ENCODE measurements at regions not wholly inside any gene's neighbourhood (a gene's known extent, or its start where the extent isn't known, plus 50 kb on each side); places are given as distances from the start of the nearest gene placed in this dataset.

GRCh38 chr10:121194696-121195523, 343.7 kb downstream of the WDR11 start:
- Mint-ChIP-seq H3K9me3 (ENCODE audit: insufficient read depth) (peaks cover 2% of the 10 kb centered on the region), H3K27me3 (no peaks in the 10 kb centered on the region), H3K27ac (no peak overlapping the region), H3K4me3 (no peak overlapping the region), H3K4me1 (no peaks in the 10 kb centered on the region)
- H3K9me3 ChIP-seq (ENCODE audit: control extremely low read depth in 1 of 3, control insufficient read depth in 2 of 3, insufficient read depth in 1 of 3, low read length in 2 of 3) = peaks cover 0 to 11% (median 0%) of the 10 kb centered on the region in 3 donors
- H2AFZ ChIP-seq (ENCODE audit: insufficient read depth, low read depth, low read length, poor library complexity, severe bottlenecking) = no peak overlapping the region
- H3K79me2 ChIP-seq (ENCODE audit: control insufficient read depth, insufficient read depth, low read length) = no peaks in the 10 kb centered on the region
- no peak overlapping the region for H3K27ac ChIP-seq (ENCODE audit: low read length in 2 of 2)
- CTCF ChIA-PET = no interaction called here
- intact Hi-C loops (cut with micrococcal nuclease) = no loop called here
- H3K9ac ChIP-seq (ENCODE audit: low read length) = no peak overlapping the region
- no peaks in the 10 kb centered on the region for H3K27me3 ChIP-seq (replicated peaks in 1 of 4; ENCODE audit: control extremely low read depth in 1 of 4, control insufficient read depth in 3 of 4, insufficient read depth in 4 of 4, low read length in 3 of 4)
- H3K4me2 ChIP-seq (replicated peaks; ENCODE audit: low read depth, low read length, poor library complexity, severe bottlenecking) = no peak overlapping the region
- TF ChIP-seq EZH2 (IDR thresholded peaks at IDR 0.05; ENCODE audit: borderline replicate concordance, insufficient read depth, low read depth, low read length, poor library complexity, severe bottlenecking) (no peak), CTCF (IDR thresholded peaks at IDR 0.05) (no peak)
- H4K20me1 ChIP-seq (ENCODE audit: control insufficient read depth, insufficient read depth, low read length, poor library complexity, severe bottlenecking) = no peaks in the 10 kb centered on the region
- no peak for ATAC-seq (ENCODE audit: low read depth)
- DNase-seq = no peak
- H3K4me1 ChIP-seq (ENCODE audit: control insufficient read depth in 2 of 2, insufficient read depth in 2 of 2, low read length in 2 of 2) = no peaks in the 10 kb centered on the region
- WGBS (ENCODE audit: insufficient coverage) = 79% methylated on average over 9 of the region's 10 CpGs
- POLR2A ChIA-PET = no interaction called here
- H3K36me3 ChIP-seq (replicated peaks in 1 of 2; ENCODE audit: control extremely low read depth in 1 of 2, control insufficient read depth in 1 of 2, extremely low read depth in 1 of 2, insufficient read depth in 2 of 2, low read length in 1 of 2) = no peaks in the 10 kb centered on the region
- no peak overlapping the region for H3K4me3 ChIP-seq (ENCODE audit: control extremely low read depth in 1 of 5, extremely low read depth in 1 of 5, insufficient read depth in 1 of 5, low read depth in 2 of 5, low read length in 4 of 5)

- H3K79me2 ChIP-seq (ENCODE audit: control insufficient read depth, insufficient read depth, low read length) = no peaks in the 10 kb centered on the region
- no peaks in the 10 kb centered on the region for H3K4me1 Mint-ChIP-seq
- H2AFZ ChIP-seq (ENCODE audit: insufficient read depth, low read depth, low read length, poor library complexity, severe bottlenecking) = no peak overlapping the region
- ChIA-PET CTCF (no interaction called here), POLR2A (no interaction called here)
- H4K20me1 ChIP-seq (ENCODE audit: control insufficient read depth, insufficient read depth, low read length, poor library complexity, severe bottlenecking) = no peaks in the 10 kb centered on the region
- H3K27ac Mint-ChIP-seq = no peak overlapping the region
- no peak overlapping the region for H3K4me2 ChIP-seq (replicated peaks; ENCODE audit: low read depth, low read length, poor library complexity, severe bottlenecking)
- H3K27ac ChIP-seq (ENCODE audit: low read length in 2 of 2) = no peak overlapping the region
- H3K36me3 ChIP-seq (replicated peaks in 1 of 2; ENCODE audit: control extremely low read depth in 1 of 2, control insufficient read depth in 1 of 2, extremely low read depth in 1 of 2, insufficient read depth in 2 of 2, low read length in 1 of 2) = no peaks in the 10 kb centered on the region
- WGBS (ENCODE audit: insufficient coverage) = 85% methylated on average over 2 of the region's 8 CpGs
- H3K4me3 ChIP-seq (ENCODE audit: control extremely low read depth in 1 of 5, extremely low read depth in 1 of 5, insufficient read depth in 1 of 5, low read depth in 2 of 5, low read length in 4 of 5) = no peak overlapping the region
- intact Hi-C loops (cut with micrococcal nuclease) = no loop called here
- H3K9me3 ChIP-seq (ENCODE audit: control extremely low read depth in 1 of 3, control insufficient read depth in 2 of 3, insufficient read depth in 1 of 3, low read length in 2 of 3) = peaks cover 0 to 11% (median 0%) of the 10 kb centered on the region in 3 donors
- no peaks in the 10 kb centered on the region for H3K27me3 Mint-ChIP-seq
- H3K9me3 Mint-ChIP-seq (ENCODE audit: insufficient read depth) = peaks cover 2% of the 10 kb centered on the region
- ATAC-seq (ENCODE audit: low read depth) (no peak), DNase-seq (no peak)
- no peaks in the 10 kb centered on the region for H3K27me3 ChIP-seq (replicated peaks in 1 of 4; ENCODE audit: control extremely low read depth in 1 of 4, control insufficient read depth in 3 of 4, insufficient read depth in 4 of 4, low read length in 3 of 4)
- no peak overlapping the region for H3K4me3 Mint-ChIP-seq
- H3K4me1 ChIP-seq (ENCODE audit: control insufficient read depth in 2 of 2, insufficient read depth in 2 of 2, low read length in 2 of 2) = no peaks in the 10 kb centered on the region
- H3K9ac ChIP-seq (ENCODE audit: low read length) = no peak overlapping the region
- TF ChIP-seq EZH2 (IDR thresholded peaks at IDR 0.05; ENCODE audit: borderline replicate concordance, insufficient read depth, low read depth, low read length, poor library complexity, severe bottlenecking) (no peak), CTCF (IDR thresholded peaks at IDR 0.05) (no peak)
Measured at GRCh38 chr10:121195524-121195910, 344.4 kb downstream of the WDR11 start.

Data from B cell (primary cell).